Activated naive CD8-positive, alpha-beta T cell treated with anti-CD3 and anti-CD28 coated beads for 36 hours (primary cell): ENCODE measurements at regions not wholly inside any gene's neighbourhood (a gene's known extent, or its start where the extent isn't known, plus 50 kb on each side); places are given as distances from the start of the nearest gene placed in this dataset.
"Not testable (repeated sequence)": the region's sequence is repeated elsewhere in the genome, so short reads cannot be mapped to it uniquely, and the experiment has no call there.

Experiments
- DNase-seq: peaks from one replicate; pipeline ENCODE4 v3.0.0; 2021
- H3K27ac Mint-ChIP-seq: one replicate; pipeline ENCODE4 v1.8.0; 2022; ENCODE audit warnings: mild to moderate bottlenecking, moderate library complexity, mixed read lengths
- H3K27me3 Mint-ChIP-seq: one replicate; pipeline ENCODE4 v1.8.0; 2022; ENCODE audit warnings: mild to moderate bottlenecking, mixed read lengths
- H3K36me3 Mint-ChIP-seq: one replicate; pipeline ENCODE4 v1.8.0; 2021; ENCODE audit warnings: mild to moderate bottlenecking, mixed read lengths
- H3K4me1 Mint-ChIP-seq: one replicate; pipeline ENCODE4 v1.8.0; 2021; ENCODE audit warnings: mixed read lengths
- H3K4me3 Mint-ChIP-seq: one replicate; pipeline ENCODE4 v1.8.0; 2022; ENCODE audit warnings: mild to moderate bottlenecking, moderate library complexity, mixed read lengths
- H3K9me3 Mint-ChIP-seq: one replicate; pipeline ENCODE4 v1.8.0; 2022; ENCODE audit warnings: mixed read lengths

GRCh38 chr9:32875748-32876147, 92.4 kb downstream of the TMEM215 start:
- peaks cover 3% of the 10 kb centered on the region for H3K27me3 Mint-ChIP-seq

GRCh38 chr9:32877103-32877502, 93.8 kb downstream of the TMEM215 start:
- Mint-ChIP-seq H3K27ac (no peak overlapping the region), H3K27me3 (peaks cover 3% of the 10 kb centered on the region), H3K4me1 (no peaks in the 10 kb centered on the region), H3K36me3 (no peaks in the 10 kb centered on the region), H3K9me3 (no peaks in the 10 kb centered on the region), H3K4me3 (no peak overlapping the region)
- no peak for DNase-seq

More at GRCh38 chr9:32875748-32876147, 92.4 kb downstream of the TMEM215 start:
- H3K4me1 Mint-ChIP-seq = no peaks in the 10 kb centered on the region
- no peak overlapping the region for H3K27ac Mint-ChIP-seq
- no peak for DNase-seq
- H3K4me3 Mint-ChIP-seq = no peak overlapping the region
- no peaks in the 10 kb centered on the region for H3K9me3 Mint-ChIP-seq
- H3K36me3 Mint-ChIP-seq = no peaks in the 10 kb centered on the region

- Mint-ChIP-seq H3K27me3 (peaks cover 3% of the 10 kb centered on the region), H3K27ac (no peak overlapping the region), H3K4me1 (no peaks in the 10 kb centered on the region), H3K9me3 (no peaks in the 10 kb centered on the region), H3K4me3 (no peak overlapping the region), H3K36me3 (no peaks in the 10 kb centered on the region)
- DNase-seq = no peak
These were observed 94.4 kb downstream of the TMEM215 start for GRCh38 chr9:32877639-32878217.

GRCh38 chr9:32879335-32879734, 96.0 kb downstream of the TMEM215 start:
- Mint-ChIP-seq H3K4me3 (no peak overlapping the region), H3K9me3 (no peaks in the 10 kb centered on the region), H3K36me3 (no peaks in the 10 kb centered on the region), H3K4me1 (no peaks in the 10 kb centered on the region), H3K27me3 (peaks cover 3% of the 10 kb centered on the region), H3K27ac (no peak overlapping the region)
- no peak for DNase-seq

GRCh38 chr9:32881948-32882347, 98.6 kb downstream of the TMEM215 start:
- H3K9me3 Mint-ChIP-seq = no peaks in the 10 kb centered on the region
- H3K4me1 Mint-ChIP-seq = no peaks in the 10 kb centered on the region
- no peak overlapping the region for H3K4me3 Mint-ChIP-seq
- H3K27ac Mint-ChIP-seq = no peak overlapping the region
- no peak for DNase-seq
- peaks cover 3% of the 10 kb centered on the region for H3K27me3 Mint-ChIP-seq
- H3K36me3 Mint-ChIP-seq = no peaks in the 10 kb centered on the region

GRCh38 chr9:32882705-32883104, 99.4 kb downstream of the TMEM215 start:
- H3K4me1 Mint-ChIP-seq = no peaks in the 10 kb centered on the region
- peaks cover 3% of the 10 kb centered on the region for H3K27me3 Mint-ChIP-seq
- H3K9me3 Mint-ChIP-seq = no peaks in the 10 kb centered on the region
- no peak overlapping the region for H3K27ac Mint-ChIP-seq
- no peaks in the 10 kb centered on the region for H3K36me3 Mint-ChIP-seq
- H3K4me3 Mint-ChIP-seq = no peak overlapping the region
- DNase-seq = no peak

GRCh38 chr9:32884482-32884881, 101.1 kb downstream of the TMEM215 start:
- no peak for DNase-seq
- H3K27ac Mint-ChIP-seq = no peak overlapping the region
- H3K4me3 Mint-ChIP-seq = no peak overlapping the region
- H3K36me3 Mint-ChIP-seq = no peaks in the 10 kb centered on the region
- H3K9me3 Mint-ChIP-seq = no peaks in the 10 kb centered on the region
- H3K4me1 Mint-ChIP-seq = no peaks in the 10 kb centered on the region
- H3K27me3 Mint-ChIP-seq = no peaks in the 10 kb centered on the region

GRCh38 chr9:32886021-32886420, 102.7 kb downstream of the TMEM215 start:
- no peaks in the 10 kb centered on the region for H3K4me1 Mint-ChIP-seq
- H3K27ac Mint-ChIP-seq = no peak overlapping the region
- H3K4me3 Mint-ChIP-seq = no peak overlapping the region
- no peaks in the 10 kb centered on the region for H3K9me3 Mint-ChIP-seq
- no peak for DNase-seq
- H3K27me3 Mint-ChIP-seq = no peaks in the 10 kb centered on the region
- H3K36me3 Mint-ChIP-seq = no peaks in the 10 kb centered on the region

GRCh38 chr9:32894485-32894884, 106.9 kb downstream of the APTX start:
- H3K36me3 Mint-ChIP-seq = not testable (repeated sequence)

GRCh38 chr9:32899181-32899580, 102.2 kb downstream of the APTX start:
- DNase-seq = no peak
- no peaks in the 10 kb centered on the region for H3K4me1 Mint-ChIP-seq
- no peaks in the 10 kb centered on the region for H3K36me3 Mint-ChIP-seq
- H3K4me3 Mint-ChIP-seq = no peak overlapping the region
- no peak overlapping the region for H3K27ac Mint-ChIP-seq
- H3K9me3 Mint-ChIP-seq = peaks cover 2% of the 10 kb centered on the region
- peaks cover 6% of the 10 kb centered on the region for H3K27me3 Mint-ChIP-seq

More at GRCh38 chr9:32894485-32894884, 106.9 kb downstream of the APTX start:
- not testable (repeated sequence) for H3K4me1 Mint-ChIP-seq, DNase-seq, H3K27ac Mint-ChIP-seq, H3K27me3 Mint-ChIP-seq, H3K4me3 Mint-ChIP-seq, H3K9me3 Mint-ChIP-seq

- no peak overlapping the region for H3K4me3 Mint-ChIP-seq
- DNase-seq = no peak
- no peaks in the 10 kb centered on the region for H3K4me1 Mint-ChIP-seq
- peaks cover 6% of the 10 kb centered on the region for H3K27me3 Mint-ChIP-seq
- H3K36me3 Mint-ChIP-seq = no peaks in the 10 kb centered on the region
- peaks cover 2% of the 10 kb centered on the region for H3K9me3 Mint-ChIP-seq
- H3K27ac Mint-ChIP-seq = no peak overlapping the region
These were observed 101.7 kb downstream of the APTX start for GRCh38 chr9:32899761-32900160.

GRCh38 chr9:32906213-32906612, 95.2 kb downstream of the APTX start:
- H3K36me3 Mint-ChIP-seq = no peaks in the 10 kb centered on the region
- no peak overlapping the region for H3K4me3 Mint-ChIP-seq
- no peaks in the 10 kb centered on the region for H3K4me1 Mint-ChIP-seq
- peaks cover 6% of the 10 kb centered on the region for H3K27me3 Mint-ChIP-seq
- peaks cover 2% of the 10 kb centered on the region for H3K9me3 Mint-ChIP-seq
- DNase-seq = no peak
- no peak overlapping the region for H3K27ac Mint-ChIP-seq

- H3K27ac Mint-ChIP-seq = no peak overlapping the region
- H3K4me1 Mint-ChIP-seq = no peaks in the 10 kb centered on the region
- DNase-seq = no peak
- H3K9me3 Mint-ChIP-seq = no peaks in the 10 kb centered on the region
- H3K36me3 Mint-ChIP-seq = no peaks in the 10 kb centered on the region
- H3K4me3 Mint-ChIP-seq = no peak overlapping the region
- no peaks in the 10 kb centered on the region for H3K27me3 Mint-ChIP-seq
These were observed 85.6 kb downstream of the APTX start for GRCh38 chr9:32915802-32916201.

GRCh38 chr9:32918628-32919027, 82.8 kb downstream of the APTX start:
- Mint-ChIP-seq H3K27ac (no peak overlapping the region), H3K4me1 (no peaks in the 10 kb centered on the region), H3K36me3 (peaks cover 3% of the 10 kb centered on the region), H3K9me3 (peaks cover 2% of the 10 kb centered on the region), H3K4me3 (no peak overlapping the region), H3K27me3 (no peaks in the 10 kb centered on the region)
- no peak for DNase-seq
